NCI-H1694 (cell line): ENCODE measurements at regions not wholly inside any gene's neighbourhood (a gene's known extent, or its start where the extent isn't known, plus 50 kb on each side); places are given as distances from the start of the nearest gene placed in this dataset.

Experiments
- DNase-seq: peaks from one replicate; lab custom pipeline; 2025; lab: John Stamatoyannopoulos, UW

GRCh38 chr12:109648521-109648920, 65.1 kb upstream of the FAM222A start:
- DNase-seq: no peak

GRCh38 chr12:109650808-109651207, 62.8 kb upstream of the FAM222A start:
- DNase-seq: no peak

- DNase-seq: no peak
These were observed 62.0 kb upstream of the FAM222A start for GRCh38 chr12:109651596-109651995.

GRCh38 chr12:109652233-109652976, 61.2 kb upstream of the FAM222A start:
- DNase-seq: no peak

GRCh38 chr12:109652977-109653264, 60.7 kb upstream of the FAM222A start:
- no peak for DNase-seq

- DNase-seq: no peak
These were observed 59.7 kb upstream of the FAM222A start for GRCh38 chr12:109653890-109654289.

GRCh38 chr12:109654357-109654756, 59.3 kb upstream of the FAM222A start:
- DNase-seq: no peak

GRCh38 chr12:109655578-109655977, 58.0 kb upstream of the FAM222A start:
- no peak for DNase-seq

GRCh38 chr12:109656743-109657142, 56.9 kb upstream of the FAM222A start:
- DNase-seq: peak; percentile 52

- DNase-seq: no peak
These were observed 49.8 kb upstream of the FAM222A start for GRCh38 chr12:109663795-109664194.
